WI38 (cell line): ENCODE measurements at regions not wholly inside any gene's neighbourhood (a gene's known extent, or its start where the extent isn't known, plus 50 kb on each side); places are given as distances from the start of the nearest gene placed in this dataset.

ENCODE experiments used
- H3K4me3 ChIP-seq: 2 replicates; pipeline ENCODE4 v1.5.1; 2011; ENCODE audit warnings: low read depth, mild to moderate bottlenecking, control low read depth, low read length
- CTCF ChIP-seq: IDR thresholded peaks from 2 replicates; pipeline ENCODE4 v1.5.1; 2012; ENCODE audit warnings: low read depth, mild to moderate bottlenecking, control low read depth, low read length

- no peak overlapping the region for H3K4me3 ChIP-seq
Measured at GRCh38 chr9:80144856-80145255, 573.1 kb downstream of the TLE4 start.

GRCh38 chr9:80144406-80144805, 572.6 kb downstream of the TLE4 start:
- no peak overlapping the region for H3K4me3 ChIP-seq
- TF ChIP-seq CTCF: no peak

More at GRCh38 chr9:80144856-80145255, 573.1 kb downstream of the TLE4 start:
- TF ChIP-seq CTCF: no peak

GRCh38 chr9:80143899-80144298, 572.1 kb downstream of the TLE4 start:
- TF ChIP-seq CTCF: no peak
- H3K4me3 ChIP-seq: no peak overlapping the region

GRCh38 chr9:80134487-80134886, 562.7 kb downstream of the TLE4 start:
- TF ChIP-seq CTCF: no peak
- no peak overlapping the region for H3K4me3 ChIP-seq

GRCh38 chr9:80131627-80132026, 559.9 kb downstream of the TLE4 start:
- no peak overlapping the region for H3K4me3 ChIP-seq
- TF ChIP-seq CTCF: no peak

- no peak for TF ChIP-seq CTCF
- no peak overlapping the region for H3K4me3 ChIP-seq
Measured at GRCh38 chr9:80127920-80128319, 556.2 kb downstream of the TLE4 start.

- TF ChIP-seq CTCF: no peak
- no peak overlapping the region for H3K4me3 ChIP-seq
Measured at GRCh38 chr9:80125731-80126264, 554.0 kb downstream of the TLE4 start.
